ENCODE measurements at regions not wholly inside any gene's neighbourhood (a gene's known extent, or its start where the extent isn't known, plus 50 kb on each side); places are given as distances from the start of the nearest gene placed in this dataset.

DNA sequence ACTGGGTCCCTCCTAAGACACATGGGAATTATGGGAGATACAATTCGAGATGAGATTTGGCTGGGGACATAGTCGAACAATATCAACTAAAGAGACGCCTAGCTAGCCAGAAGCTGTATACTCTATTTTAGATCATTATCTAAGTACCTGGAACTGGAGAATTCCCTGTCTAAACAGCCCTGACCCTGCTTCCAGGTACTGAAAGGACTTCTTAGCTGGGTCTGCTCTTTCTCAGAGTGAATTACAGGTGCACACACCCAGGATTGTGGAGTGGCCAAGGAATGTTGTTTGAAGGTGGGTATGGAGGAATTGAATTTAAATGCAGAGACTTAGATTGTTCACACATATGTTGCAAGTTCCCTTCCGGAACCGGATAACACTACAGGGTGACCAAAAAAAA, 733.0 kb downstream of the RPS29 start:
- no peak for DNase-seq (ENCODE audit: low spot score)

DNA sequence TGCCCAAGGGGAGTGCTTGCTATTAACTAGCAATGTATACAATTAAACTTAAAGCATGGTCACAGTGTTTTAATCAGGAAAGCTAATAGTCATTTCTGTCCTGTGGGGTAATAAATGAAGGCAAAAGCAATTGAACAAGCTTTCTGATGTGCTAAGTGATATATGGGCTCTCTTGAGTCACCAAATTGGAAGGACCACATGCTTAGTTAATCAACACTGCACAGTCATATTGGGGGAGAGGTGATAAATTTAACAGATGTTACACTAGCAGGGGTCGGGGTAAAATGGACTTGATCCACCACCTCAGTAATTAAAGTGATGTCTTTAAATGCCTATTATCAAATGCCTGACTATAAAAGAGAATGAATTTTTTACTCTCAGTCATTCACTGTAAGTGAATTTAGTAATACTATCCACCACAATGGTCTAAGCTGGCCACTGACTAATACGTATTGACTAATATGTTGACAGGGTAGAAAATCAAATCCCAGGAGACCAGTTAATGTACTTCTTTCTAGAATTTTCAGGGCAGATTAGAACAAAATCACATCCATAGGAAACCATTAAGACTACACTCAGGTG, 736.3 kb downstream of the RPS29 start:
- no peak for DNase-seq (ENCODE audit: low spot score)

DNA sequence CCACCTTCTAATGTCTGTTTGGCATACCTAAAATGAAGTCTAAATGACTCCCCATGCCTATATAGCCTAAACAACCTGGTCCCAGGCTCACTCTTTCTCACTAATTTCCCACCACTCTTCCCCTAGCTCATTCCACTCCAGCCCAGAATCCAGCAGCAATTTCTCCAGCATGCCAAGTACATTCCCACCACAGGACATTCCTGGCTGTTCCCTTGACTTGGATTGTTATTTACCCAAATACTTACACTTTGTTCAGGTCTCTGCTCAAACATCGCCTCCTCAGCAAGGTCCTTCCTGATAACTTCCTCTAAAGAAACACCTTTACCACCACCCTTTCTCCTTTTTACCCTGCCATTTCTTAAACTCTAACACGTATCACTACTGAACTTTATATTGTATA, 743.4 kb downstream of the RPS29 start:
- DNase-seq (ENCODE audit: low spot score) = no peak

DNA sequence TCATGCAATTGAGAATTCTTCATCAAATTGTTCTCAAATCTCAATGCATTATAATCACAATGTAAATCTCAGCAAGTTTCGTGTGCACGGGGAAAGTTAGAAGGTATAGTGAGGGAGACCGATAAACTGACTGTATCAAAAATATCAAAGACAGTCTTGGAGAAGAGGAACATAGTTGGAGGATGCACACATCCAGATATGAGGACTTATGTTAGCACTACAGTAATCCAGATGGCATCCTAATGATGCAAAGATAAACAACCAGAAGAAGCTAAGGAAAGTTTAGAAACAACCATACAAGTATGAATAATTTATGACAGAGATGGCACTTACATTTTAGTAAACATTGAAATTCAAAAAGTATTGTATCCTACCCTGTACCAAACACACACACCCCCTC, 760.1 kb downstream of the RPS29 start:
- DNase-seq (ENCODE audit: low spot score) = no peak

DNA sequence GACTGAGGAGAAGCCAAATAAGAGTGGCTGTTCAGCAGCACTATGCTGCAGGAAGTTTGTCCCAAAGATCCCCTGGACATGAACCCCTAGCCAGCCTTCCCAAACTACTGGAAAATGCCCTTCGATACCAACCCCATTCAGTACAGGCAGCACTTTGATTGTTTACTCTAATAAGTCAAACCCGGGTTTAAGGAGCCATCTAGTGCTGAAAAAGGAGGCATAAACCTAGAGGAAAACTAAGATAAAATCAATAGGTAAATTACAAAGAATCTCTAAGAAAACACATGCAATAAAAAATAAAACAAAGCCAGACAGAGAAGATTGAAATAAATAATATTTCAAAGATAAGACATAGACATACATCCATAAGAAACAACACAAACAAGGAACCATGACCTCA, 771.6 kb downstream of the RPS29 start:
- no peak for DNase-seq (ENCODE audit: low spot score)

DNA sequence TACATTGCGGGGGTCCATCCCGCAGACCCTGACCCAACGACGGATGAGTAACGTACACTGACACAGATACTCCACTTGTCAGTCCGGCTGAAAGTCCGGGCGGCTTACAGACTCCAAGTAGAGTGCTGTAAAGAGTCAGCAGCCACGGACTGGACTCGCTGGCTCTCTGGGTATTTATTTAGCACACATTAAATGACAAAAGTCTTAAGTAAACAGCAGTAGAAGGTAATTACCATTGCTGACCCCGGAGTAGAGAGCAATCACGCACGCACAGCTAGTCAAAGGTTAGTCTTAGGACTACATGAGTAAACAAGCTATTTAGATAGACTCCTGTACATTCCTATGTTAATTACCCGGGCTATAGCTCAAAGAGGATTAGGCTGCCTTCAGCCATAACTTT, 780.9 kb downstream of the RPS29 start:
- DNase-seq (ENCODE audit: low spot score) = no peak

DNA sequence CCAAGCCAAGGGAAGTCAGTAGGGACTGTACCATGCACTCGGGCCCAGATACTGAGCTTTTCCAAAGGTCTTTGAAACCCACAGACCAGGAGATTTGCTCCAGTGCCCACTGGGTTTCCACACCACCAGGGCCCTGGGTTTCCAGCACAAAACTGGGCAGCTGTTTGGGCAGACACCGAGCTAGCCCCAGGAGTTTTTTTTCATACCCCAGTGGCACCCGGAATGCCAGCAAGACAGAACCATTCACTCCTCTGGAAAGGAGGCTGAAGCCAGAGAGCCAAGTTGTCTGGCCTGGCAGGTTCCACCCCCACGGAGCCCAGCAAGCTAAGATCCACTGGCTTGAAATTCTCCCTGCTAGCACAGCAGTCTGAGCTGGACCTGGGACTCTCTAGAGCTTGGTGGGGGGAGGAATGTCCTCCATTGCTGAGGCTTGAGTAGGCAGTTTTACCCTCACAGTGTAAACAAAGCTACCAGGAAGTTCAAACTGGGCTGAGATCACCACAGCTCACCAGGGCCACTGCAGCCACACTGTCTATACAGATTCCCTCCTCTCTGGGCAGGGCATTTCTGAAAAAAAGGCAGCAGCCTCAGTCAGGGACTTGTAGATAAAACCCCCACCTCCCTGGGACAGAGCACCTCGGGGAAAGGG, 793.7 kb downstream of the RPS29 start:
- DNase-seq (ENCODE audit: low spot score) = no peak

DNA sequence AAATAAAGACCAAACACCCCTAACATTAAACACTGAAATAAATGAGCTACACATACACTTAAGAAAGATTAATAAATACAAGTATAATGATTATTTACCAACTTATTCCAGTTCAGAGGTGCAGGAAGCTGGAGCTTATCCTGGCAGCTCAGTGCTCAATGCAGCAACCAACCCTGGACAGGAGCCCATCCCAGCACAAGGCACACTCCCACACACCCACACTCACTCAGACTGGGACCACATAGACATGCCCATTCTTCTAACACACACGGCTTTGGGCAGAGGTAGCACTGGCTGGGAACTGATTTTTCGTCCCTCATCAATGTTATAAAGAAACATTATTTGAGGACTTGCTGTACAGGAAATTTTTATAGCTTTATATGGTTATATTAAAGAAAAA, 797.4 kb downstream of the RPS29 start:
- DNase-seq (ENCODE audit: low spot score) = no peak

DNA sequence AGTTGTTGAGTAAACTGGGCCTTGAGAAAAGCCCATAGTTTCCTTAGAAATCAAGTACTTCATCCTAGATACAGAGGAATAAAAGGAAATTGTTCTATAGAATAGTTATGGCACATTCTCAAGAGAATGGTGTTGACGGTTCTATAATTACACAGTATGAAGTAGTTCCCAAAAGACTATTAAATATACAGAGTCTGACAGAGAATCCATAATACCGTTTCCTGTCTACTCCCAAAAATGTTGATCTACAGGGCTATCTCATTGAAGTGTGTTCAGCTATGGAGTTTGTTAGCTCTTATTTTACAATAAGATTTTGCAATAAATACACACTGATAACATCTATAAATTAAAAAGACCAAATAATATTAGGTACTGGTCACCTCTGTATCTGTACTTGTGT, 799.7 kb downstream of the RPS29 start:
- no peak for DNase-seq (ENCODE audit: low spot score)

DNA sequence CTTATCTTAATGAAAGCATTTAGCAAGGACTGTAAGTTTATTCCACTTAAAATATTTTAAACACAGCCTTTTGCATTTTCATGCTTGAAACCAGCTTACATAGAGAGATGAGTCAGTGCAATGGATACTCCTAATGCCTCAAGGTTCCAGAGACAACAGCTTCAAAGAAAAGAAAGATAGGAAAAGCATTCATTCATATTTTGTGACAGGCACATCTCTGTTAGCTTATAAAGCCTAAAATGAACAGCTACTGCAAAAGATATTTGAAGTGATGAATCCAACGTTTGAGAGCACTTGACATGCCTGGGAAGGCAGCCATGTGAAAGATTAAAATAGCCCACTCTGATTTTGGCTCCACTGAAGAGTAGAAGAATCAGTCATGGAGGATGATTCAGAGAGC, 814.5 kb downstream of the RPS29 start:
- DNase-seq (ENCODE audit: low spot score) = no peak

DNA sequence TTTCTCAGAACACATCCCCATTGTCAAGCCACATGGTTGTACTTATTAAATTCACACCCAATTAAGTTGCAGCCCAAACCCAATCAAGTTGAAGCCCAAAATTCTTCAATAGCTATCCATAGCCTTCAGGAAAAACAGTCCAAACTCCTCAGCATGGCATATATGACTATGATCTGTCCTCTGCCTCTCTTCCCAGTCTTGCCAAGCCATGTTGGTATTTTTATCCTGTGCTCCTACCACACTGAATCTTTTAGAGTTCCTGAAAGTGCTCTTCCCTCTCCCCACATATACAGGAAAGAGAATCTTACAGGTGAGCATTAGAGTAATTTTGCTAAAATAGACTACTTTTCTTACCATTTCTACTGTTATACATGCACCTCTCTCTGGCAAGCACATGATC, 834.9 kb downstream of the RPS29 start:
- no peak for DNase-seq (ENCODE audit: low spot score)

DNA sequence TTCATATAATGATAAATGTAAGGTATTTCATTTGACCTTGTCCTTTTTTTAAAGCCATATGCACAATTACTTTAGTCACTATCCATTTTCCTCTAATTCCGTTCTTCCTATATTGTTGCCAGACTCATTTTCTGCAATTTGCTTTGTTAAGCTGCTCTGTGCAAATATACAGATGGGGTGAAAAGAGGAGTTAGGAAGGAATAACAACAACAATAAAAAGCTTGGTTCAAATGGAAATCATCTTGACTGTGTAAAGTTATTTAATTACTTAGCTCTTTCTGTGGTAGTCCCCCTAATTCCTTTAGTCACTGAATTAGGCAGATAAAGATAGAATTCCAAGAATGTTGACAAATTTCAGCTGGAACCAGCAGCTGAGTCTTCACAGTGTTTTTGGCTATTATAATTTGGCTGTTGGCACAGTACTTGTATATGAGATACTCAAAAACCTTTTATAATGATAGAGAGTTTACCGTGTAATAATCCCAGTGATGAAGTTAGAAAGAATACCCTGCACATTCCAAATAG, 838.0 kb downstream of the RPS29 start:
- DNase-seq (ENCODE audit: low spot score) = no peak

DNA sequence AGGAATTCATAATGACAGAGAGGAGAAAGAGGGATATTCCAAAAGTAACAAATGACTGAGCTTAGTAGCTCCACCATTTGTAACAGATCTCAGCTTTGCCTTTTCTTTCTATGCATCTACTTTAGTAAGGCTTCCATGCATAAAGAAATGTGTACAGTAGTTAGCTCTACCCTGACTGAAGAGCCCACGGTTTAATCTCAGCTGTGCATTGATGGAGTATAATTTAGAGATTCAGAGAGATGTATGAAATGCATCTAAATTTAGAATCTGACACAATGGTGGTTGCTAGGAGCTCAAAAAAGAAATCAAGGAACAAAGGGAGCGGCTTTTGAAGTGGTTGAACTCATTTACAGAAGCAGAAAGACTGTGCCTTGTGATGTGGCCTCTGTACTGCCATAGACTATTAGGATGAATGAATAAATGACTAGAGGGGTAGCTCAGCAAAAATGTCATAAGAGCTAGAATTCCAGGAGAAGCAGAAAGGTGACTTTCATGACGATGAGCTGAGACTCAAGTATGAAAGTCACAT, 838.6 kb downstream of the RPS29 start:
- DNase-seq (ENCODE audit: low spot score) = peak; percentile 1

DNA sequence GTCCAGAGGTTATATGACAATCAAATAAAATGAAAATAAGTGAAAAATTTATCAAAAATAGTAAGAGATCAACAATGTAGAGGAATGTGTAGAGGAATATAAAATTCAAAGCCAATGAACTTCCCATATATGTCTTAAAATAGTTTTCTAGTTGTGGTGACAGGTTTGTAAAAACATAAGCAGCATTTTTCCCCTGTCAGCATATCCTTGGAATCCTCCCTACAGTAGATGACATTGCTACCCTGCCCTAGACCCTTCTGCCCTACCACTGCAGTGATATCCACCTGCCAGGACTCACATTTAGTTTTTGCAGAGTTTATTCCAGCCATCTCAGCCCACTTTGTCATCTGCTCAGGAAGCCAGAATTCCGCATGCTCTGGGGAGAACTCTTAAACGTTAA, 842.0 kb downstream of the RPS29 start:
- DNase-seq (ENCODE audit: low spot score) = no peak

DNA sequence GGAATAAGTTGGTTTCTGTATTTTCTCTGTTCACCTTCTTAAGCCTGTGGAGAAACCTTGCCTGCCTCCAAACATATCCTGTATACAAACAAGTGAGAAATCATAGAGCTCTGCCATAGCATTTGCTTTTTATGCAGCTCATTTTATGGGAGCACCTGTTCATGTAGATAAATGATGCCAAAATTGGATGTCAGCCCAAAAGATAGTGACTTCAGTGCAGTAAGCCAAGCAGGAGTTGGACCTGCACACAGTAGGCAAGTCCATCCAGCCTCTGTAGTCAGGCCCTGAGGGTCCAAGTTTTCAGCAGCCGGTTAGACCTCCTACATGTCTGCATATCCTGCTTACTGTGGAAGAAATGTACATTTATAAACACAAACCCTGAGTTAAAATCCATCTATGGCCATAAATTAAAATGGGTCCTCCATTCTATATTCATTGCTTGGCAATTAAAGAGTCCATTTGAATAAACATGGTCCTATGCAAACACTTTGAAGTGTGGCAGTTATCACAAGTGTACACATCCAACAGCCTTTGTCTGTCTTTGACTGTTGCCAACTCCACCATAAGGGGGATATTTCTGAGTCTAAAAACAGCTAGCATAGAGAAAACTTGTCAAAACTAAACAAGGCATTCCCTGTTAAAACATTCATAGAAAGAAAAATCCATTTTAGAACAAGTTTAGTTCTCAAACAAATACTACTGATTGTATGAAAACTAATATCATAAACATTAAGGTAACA, 847.8 kb downstream of the RPS29 start:
- no peak for DNase-seq (ENCODE audit: low spot score)

DNA sequence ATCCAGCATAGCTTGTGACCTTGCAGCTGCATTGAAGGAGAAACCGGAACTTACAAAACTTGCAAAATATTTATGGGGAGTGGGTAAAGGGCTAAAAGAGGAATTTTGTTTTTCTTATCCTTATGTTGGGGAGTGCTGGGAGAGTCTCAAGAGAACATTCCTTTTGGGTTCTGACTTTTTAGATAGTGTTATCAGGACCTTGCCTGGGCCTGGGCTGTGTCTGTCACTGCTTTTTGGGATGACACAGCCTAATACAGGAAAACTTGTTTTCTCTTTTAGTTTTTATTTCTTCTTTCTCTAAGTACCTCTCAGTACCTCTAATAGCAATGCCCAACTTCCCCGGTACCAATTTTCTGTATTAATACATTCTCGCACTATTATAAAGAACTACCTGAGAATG, 850.6 kb downstream of the RPS29 start:
- no peak for DNase-seq (ENCODE audit: low spot score)

DNA sequence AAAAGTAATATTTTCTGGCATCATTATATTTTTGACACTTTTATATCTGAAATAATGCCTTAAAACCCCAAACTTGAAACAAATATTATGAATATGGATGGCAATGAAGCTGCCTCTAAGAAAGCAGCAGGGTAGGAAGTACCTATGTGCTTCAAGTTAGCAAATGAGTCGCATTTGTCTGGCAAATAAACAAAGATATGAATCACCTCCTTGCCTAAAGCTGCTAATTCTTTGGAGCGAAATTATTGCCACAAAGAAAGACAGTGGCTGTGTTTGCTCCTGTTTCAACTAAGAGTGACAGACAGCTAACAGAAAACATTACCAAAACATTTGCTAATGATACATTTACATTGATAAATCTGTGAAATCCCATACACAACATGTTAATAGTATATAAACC, 854.9 kb downstream of the RPS29 start:
- DNase-seq (ENCODE audit: low spot score) = no peak

DNA sequence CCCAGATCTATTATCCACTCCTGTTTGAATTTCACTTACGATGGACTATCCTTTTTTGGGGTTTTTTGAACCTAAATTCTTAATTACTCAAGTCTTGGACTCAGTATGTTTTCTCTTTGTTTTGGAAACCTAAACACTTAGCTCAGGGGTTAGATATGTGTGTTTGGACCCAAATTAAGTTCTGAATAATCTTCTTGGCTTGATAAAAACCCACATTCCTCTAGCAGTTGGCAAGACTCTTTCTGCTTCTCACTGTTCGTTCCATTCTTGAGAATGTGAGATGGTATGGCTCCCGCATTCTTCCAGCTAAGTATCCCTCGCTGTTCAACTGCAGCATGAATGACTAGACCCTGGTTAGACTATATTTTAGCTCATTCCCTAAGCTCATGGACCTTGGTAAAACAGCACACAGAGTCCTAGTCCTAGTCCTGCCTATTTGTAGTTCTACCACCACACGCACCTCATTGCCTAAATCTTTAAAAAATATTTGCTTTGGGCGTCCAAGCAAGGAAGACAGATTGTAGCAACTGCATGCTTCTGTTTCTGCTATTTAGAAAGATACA, 860.0 kb downstream of the RPS29 start:
- no peak for DNase-seq (ENCODE audit: low spot score)

DNA sequence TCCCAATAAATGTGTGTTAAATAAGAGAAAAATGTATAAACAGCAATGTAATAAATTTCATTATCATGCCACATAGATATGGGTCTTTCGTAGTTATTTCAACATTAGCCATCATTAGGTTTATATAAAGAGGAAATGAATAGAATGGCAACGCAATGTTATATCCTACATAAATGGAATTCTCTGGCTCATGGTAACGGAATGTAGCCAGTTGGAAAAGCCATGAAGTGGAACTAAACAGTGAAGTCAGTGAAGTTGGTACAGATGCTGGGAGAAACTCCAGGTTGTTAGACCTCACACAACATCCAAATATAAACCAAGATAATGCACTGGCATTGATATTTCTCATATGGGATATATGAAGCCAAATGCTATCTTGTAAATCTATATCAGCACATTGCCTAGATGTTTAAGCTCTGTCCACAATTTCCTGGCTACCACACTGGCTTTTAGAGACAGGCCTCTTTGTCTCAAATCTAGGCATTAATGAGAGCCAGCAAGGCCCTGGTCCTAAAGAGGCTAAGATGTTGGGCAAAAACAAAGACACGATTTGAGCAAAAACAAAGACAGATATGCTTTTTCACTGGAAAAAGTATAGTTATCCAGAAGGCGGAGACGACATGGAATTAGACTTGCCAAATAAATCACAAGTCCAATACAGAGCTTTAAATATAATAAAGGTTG, 861.0 kb downstream of the RPS29 start:
- no peak for DNase-seq (ENCODE audit: low spot score)

DNA sequence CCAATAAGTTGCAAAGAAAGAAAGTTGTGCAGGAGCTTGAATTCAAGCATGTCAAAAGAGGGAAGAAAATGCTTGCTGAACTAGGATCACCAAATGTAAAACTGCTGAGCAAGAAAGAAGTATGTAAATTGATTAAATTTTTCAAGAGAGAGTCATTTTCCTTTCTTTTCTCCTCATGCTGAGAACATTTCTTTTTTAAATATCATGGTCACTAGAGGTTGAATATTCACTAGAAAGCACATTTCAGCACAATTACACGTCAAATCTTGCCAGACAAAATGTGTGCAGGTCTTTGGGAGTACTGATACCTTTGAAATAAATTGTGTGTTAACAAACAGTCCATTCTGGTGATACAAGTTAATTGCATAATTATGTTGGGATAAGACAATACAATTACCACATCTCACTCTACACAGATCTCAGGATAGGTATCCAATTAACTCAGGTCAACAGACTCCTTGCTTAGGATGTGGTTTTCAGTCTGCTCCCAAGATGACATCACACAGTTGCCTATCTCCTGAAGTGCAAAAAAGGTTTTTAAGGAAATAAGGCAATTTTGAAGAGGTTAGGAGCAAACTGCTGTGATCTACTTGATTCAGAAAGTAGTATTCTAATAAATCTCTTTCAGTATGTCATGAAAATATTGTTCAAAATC, 862.2 kb downstream of the RPS29 start:
- no peak for DNase-seq (ENCODE audit: low spot score)

DNA sequence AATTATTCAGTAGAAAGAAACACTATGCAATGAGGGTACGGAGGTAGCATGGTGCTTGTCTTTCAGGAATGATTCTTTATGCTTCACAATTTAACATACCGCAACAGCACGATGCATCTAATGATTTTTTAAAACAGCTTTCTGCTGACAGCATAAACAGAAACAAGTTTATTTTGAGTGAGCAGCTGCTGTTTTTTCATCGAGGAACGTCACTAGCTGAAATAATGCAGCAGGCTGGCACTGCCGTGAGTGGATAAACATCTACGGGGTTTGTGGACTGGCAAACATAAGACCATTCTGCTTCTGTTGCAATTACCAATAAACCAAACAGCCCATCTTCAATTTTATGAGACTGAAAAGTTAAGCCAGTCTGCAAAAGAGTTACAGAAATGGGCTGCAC, 871.8 kb downstream of the RPS29 start:
- no peak for DNase-seq (ENCODE audit: low spot score)

DNA sequence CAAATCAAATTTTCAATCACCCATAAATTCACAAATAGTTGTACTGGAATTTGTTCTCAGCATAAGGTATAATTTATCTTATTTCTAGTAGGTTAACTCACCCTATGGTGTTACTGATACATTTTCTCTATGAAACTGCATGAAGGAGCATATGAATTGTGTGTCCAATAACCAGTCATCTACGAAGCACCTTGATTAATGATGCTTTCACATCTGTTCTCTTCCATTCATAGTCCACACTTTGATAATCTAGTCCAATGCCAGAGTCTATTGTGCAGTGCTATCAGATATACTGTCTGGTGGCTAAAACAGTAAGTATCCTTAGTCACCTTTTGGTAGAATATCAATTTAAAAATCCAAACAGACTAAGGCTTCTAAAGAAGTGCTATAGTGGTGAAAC, 876.0 kb downstream of the RPS29 start:
- no peak for DNase-seq (ENCODE audit: low spot score)
